Stimulated activated CD4-positive, alpha-beta T cell treated with anti-CD3 and anti-CD28 coated beads, TNF-alpha, amount 100 ng/mL, for 1 hour (primary cell): ENCODE measurements at regions not wholly inside any gene's neighbourhood (a gene's known extent, or its start where the extent isn't known, plus 50 kb on each side); places are given as distances from the start of the nearest gene placed in this dataset.

Experiments used
- DNase-seq, 3 donors: peaks; one replicate each; pipeline ENCODE4 v3.0.0-alpha.2; 2020; ENCODE audit warnings: low read depth in 3 of 3, low spot score in 1 of 3

GRCh38 chr5:147167529-147167928, 67.3 kb upstream of the STK32A start:
- DNase-seq: no peak

GRCh38 chr5:147168578-147169327, 66.1 kb upstream of the STK32A start:
- no peak for DNase-seq

GRCh38 chr5:147169399-147169798, 65.4 kb upstream of the STK32A start:
- DNase-seq: no peak

GRCh38 chr5:147169901-147170300, 64.9 kb upstream of the STK32A start:
- DNase-seq: no peak

- no peak for DNase-seq
Observed at GRCh38 chr5:147170603-147171002, 64.2 kb upstream of the STK32A start.

- no peak for DNase-seq
Observed at GRCh38 chr5:147174671-147175265, 60.1 kb upstream of the STK32A start.

- no peak for DNase-seq
Observed at GRCh38 chr5:147175516-147176097, 59.2 kb upstream of the STK32A start.

- no peak for DNase-seq
Observed at GRCh38 chr5:147176422-147176821, 58.4 kb upstream of the STK32A start.

- no peak for DNase-seq
Observed at GRCh38 chr5:147177125-147177840, 57.5 kb upstream of the STK32A start.

- no peak for DNase-seq
Observed at GRCh38 chr5:147179562-147180147, 55.2 kb upstream of the STK32A start.

GRCh38 chr5:147180751-147181150, 54.1 kb upstream of the STK32A start:
- no peak for DNase-seq
